Peyer's patch (tissue), 4 donors: ENCODE measurements at regions not wholly inside any gene's neighbourhood (a gene's known extent, or its start where the extent isn't known, plus 50 kb on each side); places are given as distances from the start of the nearest gene placed in this dataset.

Source experiments
- DNase-seq, 3 donors: peaks; one replicate each; pipeline ENCODE4 v3.0.0-alpha.2; 2017 to 2019
- H3K27ac ChIP-seq, 4 donors: fragments of 200-600 bp; sonication (generic); one replicate each; pipeline ENCODE4 v1.5.1; 2016 to 2019
- H3K27me3 ChIP-seq, 2 donors: fragments of 200-600 bp; sonication (generic); one replicate each; pipeline ENCODE4 v1.5.1; 2019
- H3K36me3 ChIP-seq, 3 donors: fragments of 200-600 bp; sonication (generic); one replicate each; pipeline ENCODE4 v1.5.1; 2016 to 2019
- H3K4me1 ChIP-seq, 4 donors: fragments of 200-600 bp; sonication (generic); one replicate each; pipeline ENCODE4 v1.5.1; 2016 to 2019
- H3K4me3 ChIP-seq, 4 donors: fragments of 200-600 bp; sonication (generic); 1 replicate in 3 of 4; 2 replicates in 1 of 4; pipeline ENCODE4 v1.5.1; 2016 to 2019; ENCODE audit warnings: mild to moderate bottlenecking in 1 of 4
- H3K9me3 ChIP-seq, 4 donors: fragments of 200-600 bp; sonication (generic); one replicate each; pipeline ENCODE4 v1.5.1; 2016 to 2019; ENCODE audit warnings: mild to moderate bottlenecking in 1 of 4
- CTCF ChIP-seq, 6 experiments: fragments of 450-650 bp in 4 of 6; fragments of 200-600 bp in 2 of 6; sonication (generic) in 1 of 6; IDR thresholded peaks; one replicate each; pipeline ENCODE4 v1.5.1; 2017 to 2019; ENCODE audit warnings: antibody characterized with exemption in 6 of 6, mild to moderate bottlenecking in 3 of 6, moderate library complexity in 1 of 6
- POLR2A ChIP-seq, 2 donors: fragments of 450-650 bp; IDR thresholded peaks; one replicate each; pipeline ENCODE4 v1.5.1; 2017; ENCODE audit warnings: antibody characterized with exemption in 2 of 2, mild to moderate bottlenecking in 2 of 2, moderate library complexity in 2 of 2

GRCh38 chr15:100765467-100766241 is 114.0 kb upstream of the ALDH1A3 start:
- no peaks in the 10 kb centered on the region for H3K4me1 ChIP-seq
- peak in 1 of 3 donors; percentile 41 for DNase-seq
- no peaks in the 10 kb centered on the region for H3K27me3 ChIP-seq
- no peak overlapping the region for H3K4me3 ChIP-seq
- no peaks in the 10 kb centered on the region for H3K9me3 ChIP-seq
- no peaks in the 10 kb centered on the region for H3K36me3 ChIP-seq
- H3K27ac ChIP-seq, result no peak overlapping the region
- TF ChIP-seq CTCF (IDR thresholded peaks at IDR 0.05) (no peak), POLR2A (IDR thresholded peaks at IDR 0.05) (no peak)

DNA sequence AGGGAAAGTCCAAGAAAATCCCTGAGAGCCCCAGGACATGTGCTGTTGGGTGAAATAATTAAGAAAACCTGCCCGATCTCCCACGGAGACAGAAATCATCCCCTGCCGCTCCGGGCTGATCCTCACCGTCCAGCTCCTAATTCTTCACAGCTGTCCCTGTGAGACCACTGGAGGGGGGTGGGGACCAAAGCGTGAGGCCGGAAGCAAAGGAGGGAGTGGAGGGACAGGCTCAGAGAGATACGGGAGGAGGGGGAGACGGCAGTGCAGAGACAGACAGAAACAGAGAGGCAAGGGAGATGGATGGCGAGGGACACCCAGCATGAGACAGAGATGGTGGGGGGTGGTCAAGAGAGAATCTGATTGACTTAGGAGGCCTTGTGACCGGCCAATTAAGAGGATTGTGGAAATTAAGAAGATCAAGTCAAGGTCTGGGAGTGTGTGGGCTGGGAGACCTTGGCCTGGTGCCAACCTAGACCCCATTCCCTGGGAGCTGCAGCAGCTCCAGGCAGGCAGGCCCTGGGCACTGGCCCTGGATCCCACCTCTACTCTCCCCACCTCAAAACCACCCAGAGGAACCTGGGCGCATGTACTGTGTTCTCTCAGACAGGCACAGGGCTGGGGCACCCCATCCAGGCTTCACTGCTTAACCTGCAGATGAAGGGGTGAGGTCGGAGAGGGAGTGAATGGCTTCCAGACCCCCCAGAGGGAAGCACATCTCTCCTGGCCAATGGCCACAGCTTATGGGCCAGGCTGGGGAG is 113.2 kb upstream of the ALDH1A3 start:
- Histone ChIP-seq H3K27ac (no peak overlapping the region), H3K27me3 (no peaks in the 10 kb centered on the region), H3K4me3 (no peak overlapping the region), H3K4me1 (no peaks in the 10 kb centered on the region), H3K36me3 (no peaks in the 10 kb centered on the region), H3K9me3 (no peaks in the 10 kb centered on the region)
- TF ChIP-seq CTCF (IDR thresholded peaks at IDR 0.05) (no peak), POLR2A (IDR thresholded peaks at IDR 0.05) (no peak)
- DNase-seq, result peak in 1 of 3 donors; percentile 35

- no peak overlapping the region for H3K4me3 ChIP-seq
- no peak overlapping the region for H3K27ac ChIP-seq
- TF ChIP-seq CTCF (IDR thresholded peaks at IDR 0.05) (no peak), POLR2A (IDR thresholded peaks at IDR 0.05) (no peak)
- H3K36me3 ChIP-seq, result no peaks in the 10 kb centered on the region
- H3K4me1 ChIP-seq, result no peaks in the 10 kb centered on the region
- H3K9me3 ChIP-seq, result no peaks in the 10 kb centered on the region
- DNase-seq, result peak in 1 of 3 donors; percentile 28
- H3K27me3 ChIP-seq, result no peaks in the 10 kb centered on the region
These were observed 112.4 kb upstream of the ALDH1A3 start for GRCh38 chr15:100767001-100767825.

GRCh38 chr15:100768501-100768931 is 111.1 kb upstream of the ALDH1A3 start:
- no peaks in the 10 kb centered on the region for H3K9me3 ChIP-seq
- H3K36me3 ChIP-seq, result no peaks in the 10 kb centered on the region
- H3K27me3 ChIP-seq, result no peaks in the 10 kb centered on the region
- TF ChIP-seq POLR2A (IDR thresholded peaks at IDR 0.05), result no peak
- TF ChIP-seq CTCF (IDR thresholded peaks at IDR 0.05), result no peak
- H3K4me3 ChIP-seq, result no peak overlapping the region
- no peaks in the 10 kb centered on the region for H3K4me1 ChIP-seq
- peak in 1 of 3 donors; percentile 18 for DNase-seq
- no peak overlapping the region for H3K27ac ChIP-seq
